T47D (cell line): ENCODE measurements at regions not wholly inside any gene's neighbourhood (a gene's known extent, or its start where the extent isn't known, plus 50 kb on each side); places are given as distances from the start of the nearest gene placed in this dataset.
"Not testable (repeated sequence)": the region's sequence is repeated elsewhere in the genome, so short reads cannot be mapped to it uniquely, and the experiment has no call there.

Experiments
- DNase-seq, 2 experiments: peaks; one replicate each; pipeline versions ENCODE4 v3.0.0 to v3.0.0-alpha.2; 2011 to 2012; ENCODE audit warnings: low read depth in 1 of 2, low spot score in 1 of 2
- JUND ChIP-seq: IDR thresholded peaks from 2 replicates; pipeline ENCODE4 v1.6.1; 2012; ENCODE audit warnings: low read depth
- in situ Hi-C: cut with HindIII; loops from 2 replicates; pipeline ENCODE4 v1.10.0; 2016; ENCODE audit warnings: low sequenced_read_pairs, low pct_unique_long_range_greater_than_20kb

- TF ChIP-seq JUND, result no peak
- DNase-seq, result no peak
- in situ Hi-C loops, result no loop called here
Measured at GRCh38 chr14:53247596-53248370, 94.7 kb upstream of the DDHD1 start.

- in situ Hi-C loops, DNase-seq: not testable (repeated sequence)
Measured at GRCh38 chr14:53242898-53243297, 89.8 kb upstream of the DDHD1 start.

- TF ChIP-seq JUND, result no peak
- in situ Hi-C loops, result no loop called here
- DNase-seq, result no peak
Measured at GRCh38 chr14:53237488-53237887, 84.4 kb upstream of the DDHD1 start.

GRCh38 chr14:53236708-53237107, 83.6 kb upstream of the DDHD1 start:
- in situ Hi-C loops, result no loop called here
- no peak for DNase-seq
- TF ChIP-seq JUND, result no peak

- DNase-seq, result no peak
- TF ChIP-seq JUND, result no peak
- in situ Hi-C loops, result no loop called here
Measured at GRCh38 chr14:53231171-53231570, 78.0 kb upstream of the DDHD1 start.

GRCh38 chr14:53228966-53229365, 75.8 kb upstream of the DDHD1 start:
- no peak for DNase-seq
- in situ Hi-C loops, result no loop called here
- TF ChIP-seq JUND, result no peak

GRCh38 chr14:53227154-53227718, 74.1 kb upstream of the DDHD1 start:
- DNase-seq, result no peak
- in situ Hi-C loops, result no loop called here
- TF ChIP-seq JUND, result no peak

GRCh38 chr14:53226553-53226952, 73.4 kb upstream of the DDHD1 start:
- no peak for DNase-seq
- TF ChIP-seq JUND, result no peak
- in situ Hi-C loops, result no loop called here

GRCh38 chr14:53220914-53221313, 67.8 kb upstream of the DDHD1 start:
- TF ChIP-seq JUND, result no peak

GRCh38 chr14:53218161-53218560, 65.0 kb upstream of the DDHD1 start:
- in situ Hi-C loops, result no loop called here
- no peak for DNase-seq
- no peak for TF ChIP-seq JUND

More at GRCh38 chr14:53220914-53221313, 67.8 kb upstream of the DDHD1 start:
- in situ Hi-C loops, result no loop called here
- no peak for DNase-seq

GRCh38 chr14:53217316-53217994, 64.3 kb upstream of the DDHD1 start:
- in situ Hi-C loops, result no loop called here
- peak; percentile 74 to 90 for DNase-seq
- no peak for TF ChIP-seq JUND

- DNase-seq, in situ Hi-C loops: not testable (repeated sequence)
Measured at GRCh38 chr14:53216955-53217315, 63.8 kb upstream of the DDHD1 start.

GRCh38 chr14:53216478-53216877, 63.4 kb upstream of the DDHD1 start:
- DNase-seq, in situ Hi-C loops: not testable (repeated sequence)
